WERI-Rb-1 (cell line): ENCODE measurements at regions not wholly inside any gene's neighbourhood (a gene's known extent, or its start where the extent isn't known, plus 50 kb on each side); places are given as distances from the start of the nearest gene placed in this dataset.

Experiments
- DNase-seq: peaks from one replicate; pipeline ENCODE4 v3.0.0-alpha.2; 2020
- H3K27ac ChIP-seq: fragments of 250-450 bp; sonication (Bioruptor Pico); 2 replicates; pipeline ENCODE4 v1.5.1; 2020; ENCODE audit warnings: mild to moderate bottlenecking, moderate library complexity
- H3K27me3 ChIP-seq: fragments of 250-450 bp; sonication (Bioruptor Pico); 2 replicates; pipeline ENCODE4 v1.5.1; 2021; ENCODE audit warnings: mild to moderate bottlenecking, low read depth, moderate library complexity; ENCODE audit not compliant: insufficient read depth, severe bottlenecking
- H3K36me3 ChIP-seq: fragments of 250-450 bp; sonication (Bioruptor Pico); 2 replicates; pipeline ENCODE4 v1.5.1; 2020; ENCODE audit warnings: mild to moderate bottlenecking, moderate library complexity
- H3K4me3 ChIP-seq: 2 replicates; pipeline ENCODE4 v1.5.1; 2011; ENCODE audit warnings: low read depth, mild to moderate bottlenecking, control low read depth, low read length
- H3K9me3 ChIP-seq: fragments of 250-450 bp; sonication (Bioruptor Pico); 2 replicates; pipeline ENCODE4 v1.5.1; 2021; ENCODE audit warnings: mild to moderate bottlenecking, moderate library complexity; ENCODE audit not compliant: severe bottlenecking
- TF ChIP-seq, protein P1 (sequence below): IDR thresholded peaks from 2 replicates; pipeline ENCODE4 v1.5.1; 2011; ENCODE audit warnings: low read depth, mild to moderate bottlenecking, control low read depth, inconsistent platforms, low read length

DNA sequence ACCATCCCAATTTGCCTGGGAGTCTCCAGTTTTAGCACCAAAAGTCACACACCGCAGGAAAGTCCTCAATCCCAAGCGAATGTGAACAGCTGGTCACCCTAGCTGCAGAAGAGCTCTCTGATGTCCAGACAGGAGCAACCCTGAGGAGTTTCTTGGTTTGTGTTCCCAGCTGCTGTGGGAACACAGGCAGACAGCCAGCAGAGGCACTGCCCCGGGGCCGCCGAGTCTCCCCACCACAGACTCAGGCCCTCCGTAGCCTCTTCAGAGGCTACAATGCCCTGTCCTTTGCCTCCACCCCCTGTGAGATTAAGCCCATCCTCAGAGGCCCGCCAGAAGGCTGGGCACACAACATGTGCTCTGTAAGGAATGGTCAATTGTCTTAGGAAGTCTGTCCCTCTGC, 111.5 kb downstream of the TTC32 start:
- H3K27ac ChIP-seq, result no peak overlapping the region
- H3K27me3 ChIP-seq, result peaks cover 99% of the 10 kb centered on the region
- TF ChIP-seq, protein P1, sequence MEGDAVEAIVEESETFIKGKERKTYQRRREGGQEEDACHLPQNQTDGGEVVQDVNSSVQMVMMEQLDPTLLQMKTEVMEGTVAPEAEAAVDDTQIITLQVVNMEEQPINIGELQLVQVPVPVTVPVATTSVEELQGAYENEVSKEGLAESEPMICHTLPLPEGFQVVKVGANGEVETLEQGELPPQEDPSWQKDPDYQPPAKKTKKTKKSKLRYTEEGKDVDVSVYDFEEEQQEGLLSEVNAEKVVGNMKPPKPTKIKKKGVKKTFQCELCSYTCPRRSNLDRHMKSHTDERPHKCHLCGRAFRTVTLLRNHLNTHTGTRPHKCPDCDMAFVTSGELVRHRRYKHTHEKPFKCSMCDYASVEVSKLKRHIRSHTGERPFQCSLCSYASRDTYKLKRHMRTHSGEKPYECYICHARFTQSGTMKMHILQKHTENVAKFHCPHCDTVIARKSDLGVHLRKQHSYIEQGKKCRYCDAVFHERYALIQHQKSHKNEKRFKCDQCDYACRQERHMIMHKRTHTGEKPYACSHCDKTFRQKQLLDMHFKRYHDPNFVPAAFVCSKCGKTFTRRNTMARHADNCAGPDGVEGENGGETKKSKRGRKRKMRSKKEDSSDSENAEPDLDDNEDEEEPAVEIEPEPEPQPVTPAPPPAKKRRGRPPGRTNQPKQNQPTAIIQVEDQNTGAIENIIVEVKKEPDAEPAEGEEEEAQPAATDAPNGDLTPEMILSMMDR, result no peak
- no peak for DNase-seq
- no peaks in the 10 kb centered on the region for H3K36me3 ChIP-seq
- H3K9me3 ChIP-seq, result peaks cover 3% of the 10 kb centered on the region
- H3K4me3 ChIP-seq, result no peak overlapping the region

DNA sequence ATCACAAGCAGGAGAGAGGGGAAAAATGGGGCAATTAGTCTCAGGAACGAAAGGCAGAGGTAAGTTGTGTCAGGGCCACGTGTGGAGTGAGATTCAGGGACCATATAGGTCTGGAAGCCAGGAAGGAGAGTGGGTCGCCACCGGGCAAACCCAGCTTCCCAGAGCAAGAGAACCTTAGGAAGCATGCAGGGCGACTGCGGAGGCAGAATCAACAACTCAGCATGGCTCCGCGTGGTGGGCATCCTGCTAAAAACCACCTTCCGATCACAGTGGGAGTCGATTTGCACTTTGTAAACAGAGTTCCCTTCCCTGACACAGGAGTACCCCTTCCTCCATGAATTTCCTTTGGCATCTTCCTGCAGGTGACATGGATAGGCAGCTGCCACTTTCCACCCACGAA, 114.6 kb downstream of the TTC32 start:
- TF ChIP-seq, protein P1, result no peak
- H3K27ac ChIP-seq, result no peak overlapping the region
- H3K27me3 ChIP-seq, result peaks cover 96% of the 10 kb centered on the region
- no peak for DNase-seq
- H3K36me3 ChIP-seq, result no peaks in the 10 kb centered on the region
- H3K4me3 ChIP-seq, result no peak overlapping the region
- no peaks in the 10 kb centered on the region for H3K9me3 ChIP-seq

DNA sequence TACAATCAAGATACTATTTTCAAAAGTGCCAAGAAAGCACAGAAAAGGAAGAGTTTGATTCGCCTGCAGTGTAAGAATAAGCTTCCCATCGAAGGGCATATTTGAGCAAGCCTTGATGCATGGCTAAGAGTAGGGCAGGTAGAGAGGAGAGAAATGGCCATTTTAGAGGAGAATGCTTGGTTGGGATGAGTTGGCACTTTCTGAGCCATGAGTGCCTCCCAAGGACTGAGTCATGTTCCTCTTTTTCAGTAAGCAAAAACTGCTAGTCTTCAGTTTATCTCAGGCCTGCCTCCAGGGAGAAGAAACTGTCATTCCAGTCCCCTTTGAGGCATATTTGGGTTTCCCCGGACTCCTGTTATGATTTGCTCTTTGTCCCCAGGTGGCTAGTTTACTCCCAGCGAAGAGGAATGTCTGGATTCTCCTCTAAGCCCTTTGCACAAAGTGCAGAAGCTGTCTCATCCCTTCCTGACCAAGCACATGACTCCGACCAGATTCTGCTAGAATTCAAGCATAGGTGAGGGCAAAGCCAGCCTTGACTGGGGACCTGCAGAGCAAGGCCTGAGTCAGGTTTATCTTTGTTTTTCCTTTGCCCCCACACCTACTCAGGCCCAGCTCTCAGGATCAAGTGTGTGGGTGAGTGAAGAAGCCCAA, 115.2 kb downstream of the TTC32 start:
- no peaks in the 10 kb centered on the region for H3K36me3 ChIP-seq
- DNase-seq, result no peak
- TF ChIP-seq, protein P1, result no peak
- H3K4me3 ChIP-seq, result no peak overlapping the region
- peaks cover 96% of the 10 kb centered on the region for H3K27me3 ChIP-seq
- H3K27ac ChIP-seq, result no peak overlapping the region
- no peaks in the 10 kb centered on the region for H3K9me3 ChIP-seq

DNA sequence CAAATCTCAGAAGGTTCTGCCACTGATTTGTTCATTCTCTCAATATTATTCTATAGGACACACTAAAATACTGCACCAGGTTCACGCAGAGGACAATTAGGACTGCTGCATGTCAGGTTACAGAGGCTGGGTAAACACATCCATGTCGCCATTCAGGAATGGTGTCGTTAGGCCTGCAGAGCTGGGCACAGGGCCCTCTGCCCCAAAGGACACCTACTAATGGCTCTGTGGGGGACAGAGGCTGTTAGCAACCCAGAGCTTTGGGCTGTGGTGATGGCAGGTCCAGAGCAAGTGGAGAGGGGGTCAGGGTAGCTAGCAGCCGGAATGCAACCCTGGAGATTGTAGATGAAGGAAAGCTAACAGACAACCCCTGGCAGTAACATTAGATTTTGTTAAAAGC, 115.9 kb downstream of the TTC32 start:
- Histone ChIP-seq H3K27ac (no peak overlapping the region), H3K4me3 (no peak overlapping the region), H3K9me3 (no peaks in the 10 kb centered on the region), H3K36me3 (no peaks in the 10 kb centered on the region), H3K27me3 (peaks cover 96% of the 10 kb centered on the region)
- no peak for DNase-seq
- TF ChIP-seq, protein P1, result no peak

DNA sequence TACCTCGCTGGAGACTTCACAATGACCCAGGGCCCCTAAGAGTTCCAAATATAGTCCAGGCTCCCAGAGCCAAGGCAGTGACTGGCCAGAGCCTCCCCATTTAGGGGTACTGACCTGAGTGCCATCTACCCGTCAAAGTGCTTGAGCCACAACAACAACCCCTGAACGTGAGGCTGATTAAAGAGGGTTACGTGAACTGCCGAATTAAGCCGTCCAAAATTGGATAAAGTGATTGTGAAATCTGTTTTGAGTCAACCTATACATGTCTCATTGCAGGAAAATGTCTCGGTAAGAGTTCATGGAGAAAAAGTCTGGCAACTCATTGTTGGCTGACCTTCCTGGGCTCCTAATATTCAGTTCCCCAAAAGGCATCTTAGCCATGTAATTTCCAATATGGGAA, 116.3 kb downstream of the TTC32 start:
- H3K27ac ChIP-seq, result no peak overlapping the region

DNA sequence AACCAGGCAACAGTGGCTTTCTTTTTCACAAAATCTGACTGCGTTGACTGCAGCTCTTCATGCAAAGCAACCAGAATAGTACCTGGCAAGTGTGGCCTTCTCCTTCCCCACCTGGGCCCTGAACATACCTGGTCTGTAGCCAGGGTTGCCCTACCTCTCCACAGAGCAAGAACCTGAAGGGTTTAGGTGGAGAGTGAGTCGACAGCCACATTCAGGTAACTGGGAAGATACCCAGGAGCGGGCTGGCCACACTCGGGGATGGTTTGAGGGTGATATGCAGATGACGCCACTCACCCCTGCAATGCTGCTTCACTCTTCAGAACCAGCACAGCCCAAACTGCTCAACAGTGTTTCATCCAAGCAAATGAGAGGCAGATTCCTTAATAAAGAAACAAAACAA, 117.3 kb downstream of the TTC32 start:
- no peaks in the 10 kb centered on the region for H3K36me3 ChIP-seq
- TF ChIP-seq, protein P1, result no peak
- H3K27ac ChIP-seq, result no peak overlapping the region
- DNase-seq, result no peak
- H3K27me3 ChIP-seq, result peaks cover 94% of the 10 kb centered on the region
- H3K4me3 ChIP-seq, result no peak overlapping the region
- H3K9me3 ChIP-seq, result no peaks in the 10 kb centered on the region

More for the DNA sequence above, 116.3 kb downstream of the TTC32 start:
- TF ChIP-seq, protein P1, result no peak
- H3K27me3 ChIP-seq, result peaks cover 96% of the 10 kb centered on the region
- no peak for DNase-seq
- no peak overlapping the region for H3K4me3 ChIP-seq
- no peaks in the 10 kb centered on the region for H3K36me3 ChIP-seq
- no peaks in the 10 kb centered on the region for H3K9me3 ChIP-seq
